HG02610 (cell line): ENCODE measurements at regions not wholly inside any gene's neighbourhood (a gene's known extent, or its start where the extent isn't known, plus 50 kb on each side); places are given as distances from the start of the nearest gene placed in this dataset.

ENCODE experiments used
- ATAC-seq: cut with Tn5 transposase; IDR thresholded peaks from one replicate; pipeline ENCODE4 v1.9.1; 2021; ENCODE audit warnings: mild to moderate bottlenecking, moderate library complexity; ENCODE audit not compliant: unreplicated experiment

- no peak for ATAC-seq
Measured at GRCh38 chr16:86389566-86390328, 120.6 kb upstream of the FOXF1 start.

GRCh38 chr16:86390335-86390734, 120.0 kb upstream of the FOXF1 start:
- no peak for ATAC-seq

GRCh38 chr16:86391486-86391885, 118.8 kb upstream of the FOXF1 start:
- ATAC-seq, result no peak

GRCh38 chr16:86391984-86392383, 118.3 kb upstream of the FOXF1 start:
- no peak for ATAC-seq

GRCh38 chr16:86392436-86393152, 117.7 kb upstream of the FOXF1 start:
- ATAC-seq, result no peak

GRCh38 chr16:86393907-86394626, 116.3 kb upstream of the FOXF1 start:
- no peak for ATAC-seq

- no peak for ATAC-seq
Measured at GRCh38 chr16:86395477-86395876, 114.8 kb upstream of the FOXF1 start.

GRCh38 chr16:86396422-86396821, 113.9 kb upstream of the FOXF1 start:
- no peak for ATAC-seq

GRCh38 chr16:86396901-86397311, 113.4 kb upstream of the FOXF1 start:
- ATAC-seq, result no peak

GRCh38 chr16:86398201-86398600, 112.1 kb upstream of the FOXF1 start:
- ATAC-seq, result no peak

GRCh38 chr16:86398622-86399021, 111.7 kb upstream of the FOXF1 start:
- ATAC-seq, result no peak

- ATAC-seq, result no peak
Measured at GRCh38 chr16:86401126-86401525, 109.2 kb upstream of the FOXF1 start.

GRCh38 chr16:86403085-86403484, 107.2 kb upstream of the FOXF1 start:
- ATAC-seq, result no peak

- no peak for ATAC-seq
Measured at GRCh38 chr16:86403541-86404163, 106.7 kb upstream of the FOXF1 start.

- no peak for ATAC-seq
Measured at GRCh38 chr16:86404678-86405077, 105.6 kb upstream of the FOXF1 start.

- ATAC-seq, result no peak
Measured at GRCh38 chr16:86405319-86405718, 105.0 kb upstream of the FOXF1 start.

- no peak for ATAC-seq
Measured at GRCh38 chr16:86406056-86406455, 104.3 kb upstream of the FOXF1 start.

- ATAC-seq, result no peak
Measured at GRCh38 chr16:86408685-86409084, 101.6 kb upstream of the FOXF1 start.

- no peak for ATAC-seq
Measured at GRCh38 chr16:86410081-86410480, 100.2 kb upstream of the FOXF1 start.

GRCh38 chr16:86410529-86410928, 99.8 kb upstream of the FOXF1 start:
- ATAC-seq, result no peak

GRCh38 chr16:86411897-86412296, 98.4 kb upstream of the FOXF1 start:
- no peak for ATAC-seq
